GM18873 (cell line): ENCODE measurements at regions not wholly inside any gene's neighbourhood (a gene's known extent, or its start where the extent isn't known, plus 50 kb on each side); places are given as distances from the start of the nearest gene placed in this dataset.

Experiments used
- ATAC-seq: cut with Tn5 transposase; IDR thresholded peaks from one replicate; pipeline ENCODE4 v1.9.1; 2021; ENCODE audit warnings: mild to moderate bottlenecking, moderate library complexity, moderate number of reproducible peaks; ENCODE audit not compliant: unreplicated experiment, low FRiP score

- ATAC-seq: no peak
Measured at GRCh38 chr13:73397496-73398305, 338.9 kb downstream of the KLF5 start.

- ATAC-seq: no peak
Measured at GRCh38 chr13:73394066-73394465, 335.3 kb downstream of the KLF5 start.

DNA sequence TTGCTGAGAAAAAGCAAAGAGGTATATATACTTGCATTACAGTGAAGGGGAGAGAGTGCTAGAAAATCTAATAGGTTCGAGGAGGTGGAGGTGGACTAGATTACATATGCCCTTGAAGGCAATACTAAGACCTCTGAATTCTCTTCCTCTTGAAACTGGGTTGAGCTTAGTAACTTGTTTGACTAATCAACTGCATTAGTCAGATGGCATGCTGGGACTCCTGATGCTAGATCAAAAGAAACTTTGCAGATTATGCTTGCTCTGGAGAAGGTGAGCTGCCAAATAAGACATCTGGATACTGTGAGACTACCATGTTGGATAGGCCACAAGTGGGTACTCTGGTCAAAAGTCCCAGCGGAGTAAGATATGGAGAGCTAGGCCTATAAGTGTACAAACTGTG, 331.3 kb downstream of the KLF5 start:
- no peak for ATAC-seq

GRCh38 chr13:73388586-73388985, 329.8 kb downstream of the KLF5 start:
- no peak for ATAC-seq

GRCh38 chr13:73387318-73387717, 328.5 kb downstream of the KLF5 start:
- ATAC-seq: no peak

DNA sequence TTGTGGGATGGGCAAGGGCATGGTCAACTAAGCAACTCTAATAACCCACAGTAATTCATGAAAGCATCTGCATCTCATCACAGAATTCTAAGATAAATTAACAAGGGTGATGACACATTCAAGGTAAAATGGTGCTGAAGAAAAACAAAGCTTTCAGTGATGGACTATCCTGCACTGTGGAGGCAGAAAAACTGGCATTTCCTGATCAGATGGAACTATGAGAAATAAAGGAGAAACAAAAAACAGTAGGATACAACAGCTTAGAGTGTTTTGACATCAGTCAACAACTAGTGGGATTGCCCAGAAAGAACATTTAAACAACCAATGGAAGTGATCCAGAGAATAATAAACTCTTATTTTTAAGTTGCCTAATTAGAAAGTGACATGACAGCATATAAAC, 327.0 kb downstream of the KLF5 start:
- no peak for ATAC-seq

- no peak for ATAC-seq
Measured at GRCh38 chr13:73372666-73373627, 314.1 kb downstream of the KLF5 start.

DNA sequence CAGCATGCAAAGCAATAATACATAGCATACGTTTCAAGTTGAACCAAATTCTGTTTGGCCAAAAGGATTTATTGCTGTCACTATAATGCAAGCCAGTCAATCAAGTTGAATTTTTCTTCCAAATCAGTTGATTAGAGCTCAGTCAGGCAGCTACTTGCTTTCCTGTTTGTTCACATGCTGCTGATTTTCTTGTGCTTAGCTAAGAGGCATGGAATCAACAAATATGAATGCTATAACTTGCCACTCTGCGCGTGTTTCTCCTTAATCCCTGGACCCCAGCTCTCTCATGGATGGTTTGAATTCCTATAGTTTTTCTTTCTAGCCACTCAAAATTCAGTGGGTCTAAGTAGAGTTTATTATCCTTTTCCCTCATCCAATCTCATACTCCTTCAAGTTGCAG, 311.3 kb downstream of the KLF5 start:
- no peak for ATAC-seq

GRCh38 chr13:73369095-73369494, 310.3 kb downstream of the KLF5 start:
- ATAC-seq: no peak

- ATAC-seq: no peak
Measured at GRCh38 chr13:73368608-73369007, 309.8 kb downstream of the KLF5 start.

DNA sequence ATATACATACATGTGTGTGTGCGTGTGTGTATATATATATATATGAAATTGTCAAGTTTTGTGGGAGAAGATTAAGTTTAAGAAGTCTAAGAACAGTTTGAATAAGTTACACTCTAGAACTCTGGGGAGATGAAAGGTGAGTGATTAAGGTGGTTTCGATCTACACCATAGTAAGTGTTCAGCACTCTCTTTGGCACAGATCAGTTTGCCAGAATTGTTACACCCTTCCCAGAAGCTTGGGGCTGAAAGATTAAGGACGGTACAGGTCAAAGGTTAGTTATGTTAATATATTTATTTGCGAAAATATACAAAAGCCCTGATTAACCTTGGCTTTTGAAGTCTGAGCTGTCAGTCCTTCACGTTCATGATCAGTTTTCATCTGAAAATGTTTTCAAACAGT, 309.1 kb downstream of the KLF5 start:
- no peak for ATAC-seq

- ATAC-seq: no peak
Measured at GRCh38 chr13:73366241-73366640, 307.4 kb downstream of the KLF5 start.

DNA sequence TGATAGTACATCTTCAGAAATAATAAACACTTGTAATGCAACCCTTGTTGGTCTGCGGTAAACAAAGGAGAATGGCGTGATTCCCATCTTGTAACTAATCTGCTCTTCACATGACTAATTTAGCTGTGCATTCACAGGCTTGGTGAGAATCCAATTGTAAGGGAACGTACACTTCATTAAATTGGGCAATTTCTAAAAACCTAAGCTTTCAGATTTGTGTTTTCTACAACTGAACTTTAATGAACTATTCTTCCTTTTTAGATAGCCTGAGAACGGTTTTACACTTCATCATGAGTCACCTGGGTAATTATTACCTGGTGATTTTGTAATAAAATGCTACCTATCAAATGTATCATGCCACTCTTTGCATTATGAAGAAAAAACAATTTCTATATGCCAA, 306.9 kb downstream of the KLF5 start:
- no peak for ATAC-seq

DNA sequence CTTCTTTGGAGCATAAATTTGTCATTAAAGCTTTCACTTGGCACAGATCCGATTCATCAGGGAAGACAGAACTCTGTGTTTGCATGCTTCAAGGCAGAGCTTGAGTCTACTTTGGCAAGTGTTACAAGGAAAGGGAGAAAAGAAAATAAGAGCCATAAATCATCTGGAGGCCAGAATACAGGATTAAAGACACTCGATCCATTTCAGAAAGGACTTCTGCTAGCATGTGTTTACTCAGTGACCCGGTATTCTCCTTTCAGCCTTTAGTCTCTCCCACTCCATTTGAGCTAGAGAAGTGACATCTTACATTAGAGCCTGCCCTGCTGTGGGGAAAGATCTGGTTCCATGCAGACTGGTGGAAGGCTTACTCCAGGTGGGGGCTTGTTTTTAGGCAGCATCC, 306.4 kb downstream of the KLF5 start:
- no peak for ATAC-seq

GRCh38 chr13:73364736-73365135, 305.9 kb downstream of the KLF5 start:
- no peak for ATAC-seq

DNA sequence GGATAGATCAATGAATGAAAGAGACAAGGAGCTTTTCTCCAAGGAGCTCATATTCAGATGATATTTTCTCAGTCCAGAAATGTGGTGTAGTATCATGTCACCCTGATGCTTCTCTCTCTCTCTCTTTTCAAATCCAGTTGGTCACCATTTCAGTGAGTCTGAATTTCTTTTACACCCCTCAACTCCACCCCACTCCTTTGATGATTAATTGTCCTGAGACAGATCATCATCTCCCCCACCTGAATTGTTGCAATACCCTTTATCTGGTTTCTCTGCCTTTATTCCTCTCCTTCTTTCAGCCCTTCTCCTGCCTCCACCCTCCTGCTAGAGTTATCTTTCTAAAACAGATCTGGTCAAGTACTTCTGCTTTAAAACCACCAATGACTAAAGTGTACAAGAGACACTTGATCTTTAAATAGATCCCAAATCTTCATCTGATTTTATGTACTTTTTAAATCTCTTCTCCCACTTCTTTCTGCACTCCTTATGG, 299.8 kb downstream of the KLF5 start:
- no peak for ATAC-seq

GRCh38 chr13:73355134-73355533, 296.3 kb downstream of the KLF5 start:
- no peak for ATAC-seq

GRCh38 chr13:73351730-73352129, 292.9 kb downstream of the KLF5 start:
- no peak for ATAC-seq

- no peak for ATAC-seq
Measured at GRCh38 chr13:73341748-73342147, 282.9 kb downstream of the KLF5 start.

DNA sequence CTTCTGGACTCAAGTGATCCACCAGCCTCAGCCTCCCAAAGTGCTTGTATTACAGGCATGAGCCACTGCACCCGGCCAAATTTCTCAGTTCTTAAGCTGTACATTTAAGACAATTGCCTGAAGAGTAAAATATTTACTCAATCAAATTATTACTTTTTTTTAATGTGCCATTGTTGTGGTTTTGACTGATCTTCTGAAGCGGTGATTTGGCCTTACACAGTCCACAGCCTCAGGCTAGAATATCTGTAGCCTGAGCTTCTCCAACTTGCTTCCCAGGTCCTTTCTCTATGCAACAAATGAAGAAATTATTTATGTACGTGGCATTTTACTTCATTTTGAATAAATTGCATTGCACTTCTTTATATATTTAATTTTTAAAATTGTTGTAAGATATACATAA, 281.3 kb downstream of the KLF5 start:
- ATAC-seq: no peak

DNA sequence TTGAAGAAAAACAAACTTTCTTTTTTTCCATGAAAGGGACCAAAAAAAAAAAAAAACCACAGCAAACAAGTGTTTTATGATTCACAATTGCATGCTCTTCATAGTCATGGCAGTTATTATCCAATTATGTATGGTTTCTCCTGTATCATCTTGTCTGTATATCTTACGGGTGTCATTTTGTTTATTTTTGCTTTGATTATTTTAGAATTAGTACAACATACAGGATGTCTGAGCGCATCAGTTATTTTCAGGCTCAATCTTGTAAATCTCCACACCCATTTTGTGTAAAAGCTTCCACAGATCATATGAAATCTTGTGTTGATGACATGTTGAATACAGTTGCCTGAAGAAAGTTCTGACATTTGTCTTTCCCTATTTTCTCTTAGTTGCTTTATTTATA, 280.3 kb downstream of the KLF5 start:
- no peak for ATAC-seq
